ENCODE measurements at regions not wholly inside any gene's neighbourhood (a gene's known extent, or its start where the extent isn't known, plus 50 kb on each side); places are given as distances from the start of the nearest gene placed in this dataset.

DNA sequence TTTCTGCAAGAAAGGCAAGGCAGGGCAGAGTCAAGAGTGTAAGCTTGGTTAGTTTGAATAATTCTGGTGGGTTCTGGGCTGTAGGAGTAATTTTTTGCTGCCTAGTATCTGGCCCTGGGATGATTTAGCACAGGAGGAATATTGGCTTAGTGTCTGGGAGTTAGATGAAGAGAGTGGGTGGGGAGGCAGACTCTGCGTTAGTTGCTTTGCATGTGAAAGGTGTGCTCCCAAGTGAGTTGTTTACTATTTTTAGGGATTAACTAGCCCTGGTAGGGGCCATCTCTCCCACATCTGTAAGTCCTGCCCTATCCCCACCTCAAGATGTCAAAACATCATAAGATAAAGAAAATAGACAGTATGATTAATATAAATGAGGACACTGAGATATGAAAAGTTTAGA, 249.7 kb downstream of the LRIG3 start:
- TF ChIP-seq, protein P1, sequence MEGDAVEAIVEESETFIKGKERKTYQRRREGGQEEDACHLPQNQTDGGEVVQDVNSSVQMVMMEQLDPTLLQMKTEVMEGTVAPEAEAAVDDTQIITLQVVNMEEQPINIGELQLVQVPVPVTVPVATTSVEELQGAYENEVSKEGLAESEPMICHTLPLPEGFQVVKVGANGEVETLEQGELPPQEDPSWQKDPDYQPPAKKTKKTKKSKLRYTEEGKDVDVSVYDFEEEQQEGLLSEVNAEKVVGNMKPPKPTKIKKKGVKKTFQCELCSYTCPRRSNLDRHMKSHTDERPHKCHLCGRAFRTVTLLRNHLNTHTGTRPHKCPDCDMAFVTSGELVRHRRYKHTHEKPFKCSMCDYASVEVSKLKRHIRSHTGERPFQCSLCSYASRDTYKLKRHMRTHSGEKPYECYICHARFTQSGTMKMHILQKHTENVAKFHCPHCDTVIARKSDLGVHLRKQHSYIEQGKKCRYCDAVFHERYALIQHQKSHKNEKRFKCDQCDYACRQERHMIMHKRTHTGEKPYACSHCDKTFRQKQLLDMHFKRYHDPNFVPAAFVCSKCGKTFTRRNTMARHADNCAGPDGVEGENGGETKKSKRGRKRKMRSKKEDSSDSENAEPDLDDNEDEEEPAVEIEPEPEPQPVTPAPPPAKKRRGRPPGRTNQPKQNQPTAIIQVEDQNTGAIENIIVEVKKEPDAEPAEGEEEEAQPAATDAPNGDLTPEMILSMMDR (conservative IDR thresholded peaks at IDR 0.05), result no peak
- no peak for TF ChIP-seq ZFX (IDR thresholded peaks at IDR 0.05)

Measured in C4-2B (cell line).